HG02623 (cell line): ENCODE measurements at regions not wholly inside any gene's neighbourhood (a gene's known extent, or its start where the extent isn't known, plus 50 kb on each side); places are given as distances from the start of the nearest gene placed in this dataset.

Experiments
- ATAC-seq: cut with Tn5 transposase; IDR thresholded peaks from one replicate; pipeline ENCODE4 v1.9.1; 2021; ENCODE audit warnings: moderate library complexity; ENCODE audit not compliant: unreplicated experiment

DNA sequence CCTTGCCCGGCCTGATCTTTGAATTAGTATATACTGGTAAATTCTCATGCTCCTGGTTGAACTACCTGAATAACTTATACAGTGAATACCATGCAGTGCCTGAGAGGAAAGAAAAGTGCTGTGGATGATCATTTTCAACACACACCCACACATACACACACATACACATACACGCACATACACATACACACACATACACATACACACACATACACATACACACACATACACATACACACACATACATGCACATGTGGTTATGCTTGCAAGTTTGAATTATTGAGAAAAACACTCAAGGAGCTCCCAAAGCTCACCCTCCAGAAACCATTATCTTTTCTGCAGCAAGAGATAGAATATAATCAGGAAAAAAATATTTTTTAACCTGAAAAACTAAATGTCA lies 366.9 kb upstream of the RASGEF1B start:
- ATAC-seq: no peak

DNA sequence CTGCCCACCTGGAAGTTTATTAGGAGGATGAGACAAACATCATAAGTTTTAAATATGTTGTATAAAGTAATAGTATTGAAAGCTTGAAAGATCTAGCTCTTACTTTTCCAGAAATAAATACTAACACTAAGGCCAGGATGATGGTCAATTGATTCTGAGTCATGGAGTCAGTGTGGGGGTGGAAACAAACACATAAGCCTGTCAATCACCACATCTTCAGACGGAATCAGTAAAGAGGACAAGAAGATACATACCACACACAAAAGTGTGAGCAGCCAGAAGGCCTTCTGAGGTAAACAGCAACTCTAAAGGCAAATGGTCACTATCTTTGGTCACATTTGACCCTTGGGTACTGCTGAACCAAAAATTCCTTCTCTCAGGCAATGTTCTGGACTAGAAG lies 365.0 kb upstream of the RASGEF1B start:
- ATAC-seq: no peak

DNA sequence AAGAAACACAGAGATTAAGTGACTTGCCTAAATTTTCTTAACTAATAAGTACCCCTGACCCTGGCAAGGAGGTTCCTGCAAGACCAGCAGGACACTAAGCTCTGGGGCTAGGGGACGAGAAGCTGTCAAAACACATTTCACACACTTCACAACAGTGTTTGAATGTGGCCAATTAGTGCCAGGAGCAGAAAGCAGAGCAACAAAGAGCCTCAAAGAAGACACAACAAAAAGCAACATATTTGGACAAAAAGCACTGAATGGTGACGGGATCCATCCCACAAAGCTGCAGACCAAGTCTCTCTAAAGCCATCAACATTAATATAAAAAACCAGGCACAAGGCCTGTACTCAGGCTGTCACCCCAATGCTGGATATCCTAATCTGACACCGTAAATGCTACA lies 361.9 kb upstream of the RASGEF1B start:
- no peak for ATAC-seq

DNA sequence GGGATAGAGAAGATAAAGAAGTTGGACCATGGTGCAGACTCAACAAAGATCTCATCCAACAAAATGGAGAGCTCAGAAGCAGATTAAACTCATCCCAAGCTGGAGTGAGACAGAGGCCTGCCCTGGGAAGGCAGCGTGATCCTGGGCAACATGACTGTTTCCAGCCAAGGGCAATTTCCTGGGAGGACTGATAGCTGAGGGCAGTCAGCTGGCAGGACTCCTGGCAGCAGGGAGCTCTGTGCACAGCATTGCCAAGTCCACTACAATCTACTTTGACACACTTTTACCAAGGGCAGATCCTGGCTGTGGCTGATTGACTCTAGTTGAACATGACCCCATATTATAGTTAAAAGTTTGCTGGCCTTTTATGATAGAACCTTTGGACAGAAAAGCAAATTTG lies 357.3 kb upstream of the RASGEF1B start:
- no peak for ATAC-seq

DNA sequence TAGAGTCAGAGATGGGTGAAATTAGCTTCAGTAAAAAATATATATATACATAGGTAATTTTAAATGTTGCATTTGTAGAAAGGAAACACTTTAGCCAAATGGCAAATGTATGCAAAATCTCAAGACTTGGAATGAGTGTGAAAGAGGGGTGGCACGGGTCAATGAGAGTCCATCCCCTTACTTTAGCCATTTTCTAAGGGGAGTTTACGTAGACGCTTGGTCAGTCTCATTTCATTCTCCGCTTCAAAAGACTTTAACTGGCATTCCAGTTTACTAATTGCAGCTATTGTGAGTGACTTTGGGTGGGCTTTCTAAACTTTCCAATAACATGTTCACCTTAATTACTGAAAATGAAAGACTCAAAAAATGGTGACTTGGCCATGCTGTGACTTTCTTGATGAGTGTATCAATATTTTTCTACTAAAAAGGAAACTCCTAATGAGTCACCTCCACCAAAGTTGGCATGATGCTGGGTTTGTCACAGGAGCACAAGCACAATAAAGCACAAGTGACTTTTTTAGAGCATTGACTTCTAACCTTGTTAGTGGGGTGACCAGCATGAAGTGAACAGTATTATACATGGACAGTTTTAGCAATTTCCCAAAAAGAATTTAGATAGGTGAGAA lies 356.0 kb upstream of the RASGEF1B start:
- peak; percentile 86 for ATAC-seq

DNA sequence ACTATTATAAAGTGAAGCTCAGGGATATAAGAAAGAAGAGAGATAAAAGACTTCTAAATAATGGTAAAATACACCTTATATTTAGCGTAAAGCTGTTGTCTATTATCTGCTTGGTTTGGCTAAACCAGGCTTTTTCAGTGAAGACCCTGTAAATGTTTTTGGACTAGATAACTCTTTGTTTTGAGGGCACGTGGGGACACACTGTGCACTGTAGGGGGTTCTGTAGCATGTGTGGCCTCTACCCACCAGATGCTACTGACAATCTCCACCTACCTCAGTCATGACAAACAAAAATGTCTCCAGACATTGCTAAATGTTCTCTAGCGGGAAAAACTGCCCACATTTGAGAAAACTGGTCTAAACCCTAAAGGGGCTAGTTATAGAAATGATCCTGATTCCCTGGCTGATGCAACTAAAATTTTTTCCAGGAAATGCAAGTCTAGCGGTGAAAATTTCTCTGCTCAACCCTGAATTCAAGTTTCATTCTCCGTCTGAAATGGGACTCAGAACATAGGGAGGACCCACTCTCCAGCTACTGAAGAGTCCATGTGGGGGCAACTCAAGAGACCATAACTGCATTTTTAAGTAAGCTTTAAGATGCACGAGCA lies 355.2 kb upstream of the RASGEF1B start:
- ATAC-seq: no peak

DNA sequence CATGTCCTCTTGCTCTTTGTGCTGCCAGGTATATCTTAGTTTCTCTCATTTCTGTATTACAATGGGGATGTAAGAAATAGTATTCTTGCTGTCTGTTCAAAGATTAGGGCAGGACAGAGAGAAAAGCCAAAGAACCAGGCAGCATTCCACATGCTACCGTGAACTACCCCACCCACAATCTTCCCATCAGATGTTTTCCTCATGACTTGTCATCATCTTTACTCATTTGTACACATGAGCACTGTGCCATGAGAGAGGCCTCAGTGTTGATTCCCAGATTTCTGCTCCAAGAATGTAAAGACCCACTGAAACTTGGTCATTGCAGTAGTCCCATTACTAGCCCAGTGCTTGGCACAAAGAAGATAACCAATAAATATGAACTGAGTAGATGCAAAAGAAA lies 354.6 kb upstream of the RASGEF1B start:
- no peak for ATAC-seq

DNA sequence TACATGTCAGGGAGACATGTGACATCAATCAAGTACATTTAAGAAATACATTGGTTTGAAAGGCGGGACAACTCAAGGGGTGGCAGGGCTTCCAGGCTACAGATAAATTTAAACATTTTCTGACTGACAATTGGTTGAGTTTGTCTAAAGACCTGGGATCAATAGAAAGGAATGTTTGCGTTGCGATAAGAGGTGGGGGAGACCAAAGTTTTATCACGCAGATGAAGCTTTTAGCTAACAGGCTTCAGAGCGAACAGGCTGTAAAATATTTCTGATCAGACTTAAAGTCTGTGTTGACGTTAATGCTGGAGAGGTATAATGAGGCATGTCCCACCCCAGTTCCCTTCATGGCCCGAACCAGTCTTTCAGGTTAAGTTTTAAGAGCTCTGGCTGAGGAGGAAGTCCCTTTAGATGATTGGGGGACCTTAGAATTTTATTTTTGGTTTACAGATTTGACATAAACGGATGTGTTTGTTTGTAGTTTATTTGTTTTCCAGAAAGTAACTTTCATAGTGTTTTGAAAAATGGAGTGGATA lies 346.7 kb upstream of the RASGEF1B start:
- no peak for ATAC-seq

DNA sequence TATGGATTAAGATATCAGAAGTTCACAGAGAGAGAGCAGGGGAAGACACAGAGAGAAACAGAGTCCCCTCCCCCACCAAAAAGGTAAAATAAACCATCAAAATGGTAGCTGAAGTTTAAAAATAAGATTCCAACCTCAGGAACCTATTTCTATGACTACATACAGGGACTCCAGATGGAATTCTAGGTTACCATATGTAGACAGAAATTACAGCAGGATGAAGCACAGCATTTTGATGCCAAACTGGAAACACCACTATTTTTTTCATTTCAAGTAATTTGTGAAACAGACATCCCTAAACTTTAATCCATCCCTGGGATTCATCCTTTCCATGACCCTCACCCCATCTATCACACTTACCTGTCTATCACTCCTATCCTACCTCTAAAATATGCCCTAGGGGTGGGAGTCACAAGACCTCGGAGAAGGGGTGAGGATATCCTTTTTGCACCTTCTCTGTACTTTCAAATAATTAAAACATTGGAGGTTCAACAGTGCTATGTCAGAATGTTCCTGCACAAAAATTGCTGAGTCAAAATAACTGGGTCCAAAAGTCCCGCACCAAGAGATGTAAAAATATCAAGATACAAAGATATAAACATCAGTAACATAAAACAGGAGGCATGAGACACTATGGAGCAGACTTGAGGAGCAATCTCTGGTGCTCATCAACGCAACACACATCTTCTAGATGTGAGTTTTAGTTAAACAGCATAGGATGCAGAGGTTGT lies 344.5 kb upstream of the RASGEF1B start:
- no peak for ATAC-seq

DNA sequence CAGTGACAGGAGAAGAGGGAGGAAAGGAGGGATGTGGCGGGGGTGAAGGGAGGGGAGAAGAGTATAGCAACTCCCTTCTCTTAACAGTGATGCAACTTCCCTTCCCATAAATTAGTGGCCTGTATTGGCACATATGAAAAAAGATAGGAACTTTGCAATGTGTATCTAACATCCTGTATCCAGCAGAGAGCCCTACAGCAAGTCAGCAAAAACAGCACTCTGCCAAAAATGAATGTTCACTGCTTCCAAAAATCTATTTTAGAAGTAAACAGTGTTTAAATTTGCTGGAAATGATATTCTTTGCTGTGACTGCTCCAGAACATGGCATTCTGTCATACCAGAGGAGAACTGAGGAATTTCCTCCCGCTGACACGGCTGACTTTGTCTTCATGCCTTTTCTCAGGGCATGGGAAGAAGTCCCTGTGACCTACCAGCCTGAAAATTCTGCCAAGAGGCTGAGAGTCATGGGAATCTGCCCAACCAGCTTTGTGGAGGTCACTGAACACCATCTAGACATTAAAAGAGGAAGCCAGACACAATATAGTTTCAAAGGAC lies 343.4 kb upstream of the RASGEF1B start:
- ATAC-seq: no peak

DNA sequence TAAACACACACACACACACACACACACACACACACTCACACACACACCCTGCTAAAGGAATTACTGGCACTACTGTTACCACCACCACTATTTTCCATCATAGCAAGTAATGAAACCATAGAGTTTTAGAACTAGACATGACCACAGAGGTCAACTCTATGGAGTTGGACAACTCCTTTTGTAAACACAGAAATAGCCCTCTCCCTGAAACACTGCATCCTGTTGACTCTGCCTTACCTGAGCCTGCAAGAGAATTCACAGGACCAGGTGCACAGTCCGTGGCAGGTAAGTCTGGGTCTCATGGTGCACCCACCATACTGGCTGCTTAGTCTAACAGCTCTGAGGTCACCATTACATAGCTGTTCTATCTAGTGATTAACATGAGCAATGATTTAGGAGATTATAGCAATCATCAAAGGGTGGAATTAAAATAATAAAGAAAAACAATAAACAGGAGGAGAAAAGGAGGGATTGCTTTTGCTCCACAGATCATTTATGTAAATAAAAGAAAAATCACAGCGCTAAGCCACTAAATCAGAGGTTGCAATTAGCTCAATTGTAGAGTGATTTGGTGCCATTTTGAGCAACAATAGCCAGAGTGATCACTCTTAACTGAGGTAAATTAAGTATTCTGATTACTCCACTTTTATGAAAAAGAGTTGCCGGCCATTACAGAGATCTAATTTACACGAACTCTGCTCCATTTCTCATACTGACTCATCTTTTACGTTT lies 340.0 kb upstream of the RASGEF1B start:
- no peak for ATAC-seq

DNA sequence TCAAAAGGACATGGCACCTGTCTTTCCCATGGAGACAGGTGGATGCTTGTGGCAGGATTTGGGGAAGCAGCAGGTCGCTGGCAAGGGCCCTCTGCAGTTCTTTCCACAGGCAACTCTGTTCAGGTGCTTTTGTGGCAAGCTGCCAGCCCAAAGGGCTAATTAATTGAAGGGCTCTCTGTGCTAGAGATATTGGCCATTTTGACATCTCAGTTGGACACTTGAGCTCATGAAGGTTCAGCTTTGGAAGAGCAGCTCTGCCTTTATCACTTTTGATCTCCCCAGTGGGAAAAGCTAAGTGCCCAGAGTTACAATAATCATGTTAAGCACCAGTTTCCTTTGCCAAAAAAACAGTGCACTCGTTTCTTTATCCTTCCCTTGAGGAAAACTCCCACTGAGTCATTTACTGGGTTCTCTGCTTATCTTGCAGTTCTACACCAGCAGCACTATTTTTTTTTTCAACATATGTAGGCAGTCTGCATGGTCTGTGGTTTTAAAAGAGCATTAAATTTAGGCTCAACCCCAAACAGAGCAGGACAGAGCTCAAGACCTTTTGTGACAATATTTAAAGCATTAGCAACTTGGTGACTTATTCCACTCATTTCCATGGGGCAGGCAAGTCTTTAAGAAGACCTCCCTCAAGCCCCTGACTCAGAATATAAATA lies 336.4 kb upstream of the RASGEF1B start:
- no peak for ATAC-seq

DNA sequence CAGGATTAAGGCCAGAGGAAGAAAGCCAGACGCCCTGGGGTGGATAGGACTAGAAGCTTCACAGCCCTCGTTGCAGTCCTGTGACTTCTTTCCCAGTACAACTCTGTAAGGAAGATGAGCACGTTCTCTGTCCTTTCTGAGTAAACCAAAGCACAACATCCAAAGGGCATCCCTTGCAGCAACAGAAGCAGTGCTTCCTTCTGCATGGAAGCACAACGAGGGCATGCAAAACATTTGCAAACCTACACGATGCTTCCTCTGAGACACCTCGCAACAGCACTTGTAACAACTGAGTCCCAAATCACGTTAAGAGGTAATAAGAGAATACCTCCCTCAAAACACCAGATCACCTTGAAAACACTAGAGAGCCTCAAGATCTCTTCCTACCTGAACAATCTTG lies 335.7 kb upstream of the RASGEF1B start:
- ATAC-seq: no peak

DNA sequence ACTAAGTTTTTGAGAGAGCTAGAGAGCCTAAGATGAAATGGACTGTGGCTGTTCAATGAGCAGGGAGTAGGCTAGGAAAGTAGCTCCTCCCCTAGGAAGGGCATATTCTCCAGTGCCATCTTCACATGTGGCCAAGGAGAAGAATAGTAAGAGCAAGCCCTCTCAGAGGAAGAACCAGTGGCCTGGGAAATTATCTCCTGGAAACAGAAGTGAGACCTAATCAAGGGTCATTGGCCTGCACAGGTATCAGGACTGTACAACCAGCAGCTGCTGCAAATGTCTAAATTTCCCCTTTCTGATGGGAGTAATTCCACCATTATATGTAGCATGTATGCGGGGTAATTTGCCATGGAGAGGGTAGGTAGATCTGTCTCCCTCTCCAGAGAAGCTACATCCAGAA lies 334.8 kb upstream of the RASGEF1B start:
- ATAC-seq: no peak

DNA sequence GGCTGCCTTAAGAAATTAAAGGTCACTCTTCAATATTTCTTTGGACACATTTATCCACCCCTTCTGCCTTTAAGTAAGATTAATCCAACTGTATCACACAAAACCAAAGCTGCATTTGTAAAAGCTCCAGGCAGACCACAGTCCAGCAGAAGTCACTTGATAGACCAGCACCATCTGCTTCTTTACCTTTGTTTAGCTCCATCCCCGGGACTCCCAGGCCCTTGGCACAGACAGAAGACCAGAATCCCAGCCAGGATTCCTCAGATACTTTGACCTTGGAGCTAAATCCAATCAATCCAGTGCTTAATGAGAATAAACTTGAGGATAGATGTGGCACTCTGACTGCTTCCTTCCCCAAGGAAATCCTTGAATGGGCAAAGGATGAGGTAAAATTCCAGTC lies 333.1 kb upstream of the RASGEF1B start:
- ATAC-seq: no peak

DNA sequence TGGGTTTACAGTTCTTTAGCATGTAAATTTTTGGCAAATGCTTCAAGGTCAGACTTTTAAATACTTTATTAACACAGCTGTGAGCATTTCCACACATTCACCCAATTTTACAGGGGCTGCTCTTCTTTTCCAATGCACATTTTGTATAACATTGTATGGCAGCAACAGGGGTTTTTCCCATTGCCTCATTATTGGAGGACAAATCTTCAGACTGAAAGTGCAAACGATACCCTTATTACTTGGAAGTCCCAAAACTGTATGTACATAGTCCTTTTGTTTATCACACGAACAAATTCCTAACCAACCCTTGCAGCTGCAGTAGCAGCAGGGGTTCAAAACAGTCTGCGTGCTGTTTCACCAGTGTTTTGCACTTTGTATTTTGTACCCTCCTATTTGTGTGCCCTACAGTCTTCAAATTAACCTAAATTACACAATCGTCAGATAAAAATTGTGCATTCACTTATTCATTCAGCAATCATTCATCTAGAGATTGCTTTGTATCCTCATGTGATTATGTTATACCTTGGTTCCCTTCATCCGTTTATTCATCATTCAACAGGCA lies 330.7 kb upstream of the RASGEF1B start:
- no peak for ATAC-seq

DNA sequence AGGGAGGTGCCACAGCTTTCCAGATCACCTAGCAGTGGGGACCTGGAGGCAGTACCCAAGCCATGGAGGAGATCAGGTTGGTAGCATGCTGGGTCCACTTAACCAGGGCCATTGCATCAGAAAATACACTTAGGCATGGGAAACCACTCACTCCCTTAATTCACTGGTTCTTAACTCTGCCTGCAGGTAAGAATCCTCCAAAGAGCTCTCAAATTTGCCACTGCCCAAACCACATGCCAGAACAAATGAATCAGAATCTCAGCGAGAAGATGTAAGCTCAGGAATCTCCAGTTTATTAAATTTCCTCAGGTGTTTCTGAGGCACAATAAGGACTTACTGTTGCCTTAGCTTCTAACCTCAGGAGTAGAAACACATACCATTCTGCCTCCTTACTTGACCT lies 327.7 kb upstream of the RASGEF1B start:
- ATAC-seq: no peak

DNA sequence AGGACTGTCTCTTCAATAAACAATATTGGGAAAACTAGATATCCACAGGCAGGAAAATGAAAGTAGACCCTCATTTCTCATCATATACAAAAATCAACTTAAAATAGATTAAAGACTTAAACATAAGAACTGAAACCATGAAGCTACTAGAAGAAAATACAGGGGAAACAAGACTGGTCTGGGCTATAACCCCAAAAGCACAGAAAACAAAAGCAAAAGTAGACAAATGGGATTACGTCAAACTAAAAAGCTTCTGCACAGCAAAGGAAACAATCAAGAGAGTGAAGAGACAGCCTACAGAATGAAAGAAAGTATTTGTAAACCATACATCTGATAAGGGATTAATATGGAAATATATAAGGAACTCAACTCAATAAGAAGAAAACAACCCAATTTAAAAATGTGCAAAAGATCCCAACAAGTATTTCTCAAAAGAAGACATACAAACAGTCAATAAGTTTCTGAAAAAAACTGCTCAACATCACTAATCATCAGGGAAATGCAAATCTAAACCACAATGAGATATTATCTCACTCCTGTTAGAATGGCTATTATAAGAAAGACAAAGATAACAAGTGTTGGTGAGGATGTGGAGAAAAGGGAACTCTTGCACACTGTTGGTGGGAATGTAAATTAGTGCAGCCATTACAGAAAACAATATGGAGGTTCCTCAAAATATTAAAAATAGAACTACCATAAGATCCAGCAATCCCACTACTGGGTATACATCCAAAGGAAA lies 325.3 kb upstream of the RASGEF1B start:
- ATAC-seq: peak; percentile 87

DNA sequence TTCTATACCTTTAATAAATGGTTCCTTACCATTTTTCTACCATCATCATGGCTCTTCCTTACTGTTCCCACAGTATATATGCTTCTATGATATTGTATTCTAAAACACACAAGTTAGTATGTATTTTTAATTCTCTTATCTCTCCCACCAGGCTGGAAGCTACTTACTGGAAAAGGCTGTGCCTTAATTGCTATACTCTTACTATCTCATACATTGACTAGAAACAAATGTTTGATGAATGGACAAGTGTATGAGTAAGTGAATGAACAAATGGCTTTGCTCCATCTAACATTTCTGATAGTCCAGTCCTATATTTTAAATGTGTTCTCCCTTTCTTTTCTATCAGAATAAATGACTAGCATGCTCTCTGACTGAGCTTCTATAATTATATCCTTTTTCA lies 320.8 kb upstream of the RASGEF1B start:
- no peak for ATAC-seq

DNA sequence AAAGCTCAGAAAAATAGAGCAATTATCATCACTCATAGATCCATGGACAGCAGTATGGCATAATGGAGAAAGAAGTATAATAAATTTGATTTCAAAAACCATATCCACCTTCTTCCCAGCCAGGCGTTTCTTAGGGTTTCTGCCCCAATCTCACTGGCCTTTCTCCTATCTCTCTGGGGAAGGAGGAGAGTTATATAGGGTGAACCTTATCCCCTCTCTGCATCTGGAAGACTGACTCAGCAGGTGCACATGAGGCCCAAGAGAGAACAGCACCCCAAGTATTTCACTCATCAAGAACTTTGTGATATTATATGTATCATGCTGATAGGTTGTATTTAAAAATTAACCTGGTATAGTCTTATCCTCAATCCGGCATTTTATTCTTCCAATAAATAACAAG lies 318.8 kb upstream of the RASGEF1B start:
- no peak for ATAC-seq
